ENCODE measurements at regions not wholly inside any gene's neighbourhood (a gene's known extent, or its start where the extent isn't known, plus 50 kb on each side); places are given as distances from the start of the nearest gene placed in this dataset.

- Histone ChIP-seq H3K4me1 (ENCODE audit: control insufficient read depth, insufficient read depth, low read length) (peaks cover 9% of the 10 kb centered on the region; the same call in 1 of the 2 replicates), H3K14ac (replicated peaks; ENCODE audit: low read depth, low read length) (0 out of 2 replicates have a peak overlapping the region, but pooled peaks have one; percentile 23), H2BK120ac (ENCODE audit: low read depth, low read length) (peak overlapping the region; percentile 65), H4K91ac (ENCODE audit: insufficient read depth, low read depth, low read length) (peak overlapping the region; percentile 63), H3K4me2 (ENCODE audit: low read depth, low read length) (no peak overlapping the region), H2AK5ac (ENCODE audit: low read depth, low read length) (peak overlapping the region; percentile 71), H2BK15ac (ENCODE audit: low read depth, low read length) (peak overlapping the region; percentile 87; the same call in 2 of the 3 replicates), H3K18ac (ENCODE audit: low read depth, low read length) (no peak overlapping the region), H3K4ac (ENCODE audit: low read depth, low read length) (peak overlapping the region; percentile 62), H3K36me3 (ENCODE audit: control insufficient read depth, insufficient read depth, low read length) (no peaks in the 10 kb centered on the region), H3K9me3 (ENCODE audit: control insufficient read depth, insufficient read depth, low read length) (peaks cover 4% of the 10 kb centered on the region; the same call in 1 of the 2 replicates), H3K79me1 (ENCODE audit: low read depth in 1 of 2, low read length in 2 of 2) (no peaks in the 10 kb centered on the region), H2BK5ac (ENCODE audit: low read depth, low read length, poor library complexity, severe bottlenecking) (no peak overlapping the region), H3K4me3 (ENCODE audit: insufficient read depth, low read depth, low read length) (no peak overlapping the region), H3K9me1 (ENCODE audit: insufficient read depth, low read length) (peaks cover 20% of the 10 kb centered on the region), H4K20me1 (ENCODE audit: insufficient read depth, low read length) (peaks cover 5% of the 10 kb centered on the region; the same call in 1 of the 2 replicates), H2AFZ (replicated peaks; ENCODE audit: low read length, poor library complexity) (peak overlapping the region; percentile 47), H3K27ac (ENCODE audit: insufficient read depth, low read length) (no peak overlapping the region), H3K9ac (ENCODE audit: low read depth, low read length) (no peak overlapping the region), H4K8ac (ENCODE audit: low read depth in 2 of 2, low read length in 2 of 2) (no peak overlapping the region), H4K5ac (ENCODE audit: low read depth, low read length) (no peak overlapping the region), H2AK9ac (replicated peaks; ENCODE audit: low read depth, low read length, poor library complexity) (no peak overlapping the region), H3K56ac (ENCODE audit: extremely low read depth, insufficient read depth, low read length) (no peak overlapping the region), H2BK20ac (ENCODE audit: low read depth, low read length) (peak overlapping the region; percentile 65), H3K23ac (ENCODE audit: low read depth, low read length) (0 out of 2 replicates have a peak overlapping the region, but pooled peaks have one; percentile 37), H3K27me3 (ENCODE audit: control insufficient read depth, insufficient read depth, low read length) (no peaks in the 10 kb centered on the region)
- no CpG with 5 or more reads among the region's 2 CpGs for WGBS, 2 experiments (ENCODE audit: extremely low coverage in 2 of 2, insufficient read length in 1 of 2)
- in situ Hi-C loops (cut with MboI; ENCODE audit: low sequenced_read_pairs) = no loop called here
- TF ChIP-seq CEBPB (IDR thresholded peaks at IDR 0.05; ENCODE audit: low read depth, low read length) = no peak
- no peak for TF ChIP-seq NFE2L2 (IDR thresholded peaks at IDR 0.05; ENCODE audit: low read depth, low read length)
- TF ChIP-seq RAD21 (IDR thresholded peaks at IDR 0.05; ENCODE audit: low read length) = no peak
- no peak for TF ChIP-seq ELK1 (IDR thresholded peaks at IDR 0.05; ENCODE audit: borderline replicate concordance, low read depth, low read length)
- TF ChIP-seq POLR2A (IDR thresholded peaks at IDR 0.05; ENCODE audit: low read depth, low read length) = no peak
- CTCF ChIA-PET = no interaction called here
- ATAC-seq (ENCODE audit: low read depth) (no peak), DNase-seq (peak; percentile 44)
- POLR2A ChIA-PET (ENCODE audit: unreplicated experiment) = no interaction called here
- intact Hi-C loops (cut with micrococcal nuclease) = loop anchor here (5.0 kb wide), 2 partner anchors 125 to 655 kb away; no protein-coding TSS in a partner anchor
- BruUV-seq (replicated peaks) = no TSS peak
- dilution Hi-C loops (cut with HindIII; ENCODE audit: low sequenced_read_pairs, unreplicated experiment) = no loop called here
Observed at GRCh38 chr16:66026787-66027330, 339.6 kb upstream of the CDH5 start.
